ENCODE measurements at regions not wholly inside any gene's neighbourhood (a gene's known extent, or its start where the extent isn't known, plus 50 kb on each side); places are given as distances from the start of the nearest gene placed in this dataset.

DNA sequence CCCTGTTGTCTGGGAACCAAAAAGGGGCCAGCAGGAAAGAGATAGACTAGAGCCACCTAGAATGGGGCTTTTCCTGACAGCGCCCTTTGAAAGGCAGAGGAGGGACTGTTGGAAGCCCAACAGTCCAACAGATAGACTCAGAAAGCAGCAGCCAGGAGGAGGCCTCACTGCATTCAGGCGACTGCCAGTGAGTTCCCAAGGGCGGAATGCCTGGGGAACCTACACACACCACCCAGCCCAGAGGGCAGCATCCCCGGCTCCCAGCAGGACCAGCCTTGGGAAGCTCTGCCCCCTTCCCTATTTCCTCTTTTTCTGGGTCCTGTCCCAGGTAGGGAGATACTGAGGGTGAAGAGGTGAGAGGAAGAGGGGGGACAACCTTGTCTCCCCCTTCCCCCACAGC is 192.4 kb upstream of the KLF4 start:
- TF ChIP-seq CTCF (IDR thresholded peaks at IDR 0.05) (no peak), POLR2A (IDR thresholded peaks at IDR 0.05) (no peak)

All from right lobe of liver (tissue), 4 donors.